Retinal pigment epithelial cell (primary cell): ENCODE measurements at regions not wholly inside any gene's neighbourhood (a gene's known extent, or its start where the extent isn't known, plus 50 kb on each side); places are given as distances from the start of the nearest gene placed in this dataset.

ENCODE experiments used
- DNase-seq: peaks from one replicate; pipeline ENCODE4 v3.0.0-alpha.2; 2010; ENCODE audit warnings: low read depth
- H3K4me3 ChIP-seq: 2 replicates; pipeline ENCODE4 v1.5.1; 2011; ENCODE audit warnings: mild to moderate bottlenecking, low read length, control low read depth, moderate library complexity
- CTCF ChIP-seq: conservative IDR thresholded peaks from 2 replicates; pipeline ENCODE4 v1.5.1; 2011; ENCODE audit warnings: low read depth, low read length, control low read depth, inconsistent platforms

DNA sequence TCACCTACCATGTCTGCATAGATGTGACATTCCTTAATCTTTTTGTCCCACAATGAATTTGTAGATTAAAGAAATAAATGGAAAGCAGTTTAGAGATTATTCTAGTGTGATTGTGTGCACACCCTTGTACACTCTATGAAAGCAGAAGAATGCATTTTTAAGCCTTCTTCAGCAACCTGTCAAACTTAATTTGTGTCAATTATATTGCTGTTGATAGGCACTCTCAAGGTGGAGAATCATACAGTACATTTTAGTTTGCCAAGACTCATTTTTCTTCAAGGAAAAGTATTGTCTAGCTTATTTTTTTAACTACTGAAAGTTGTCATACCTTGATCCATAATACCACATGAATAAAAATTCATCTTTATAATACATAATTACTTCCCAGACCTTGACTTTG lies 1898.9 kb downstream of the OLFM4 start:
- no peak for DNase-seq
- TF ChIP-seq CTCF, result no peak
- no peak overlapping the region for H3K4me3 ChIP-seq

- no peak for DNase-seq
- H3K4me3 ChIP-seq, result no peak overlapping the region
- TF ChIP-seq CTCF, result no peak
Measured at GRCh38 chr13:54928071-54928470, 1899.5 kb downstream of the OLFM4 start.

GRCh38 chr13:54934121-54934520 lies 1905.5 kb downstream of the OLFM4 start:
- no peak overlapping the region for H3K4me3 ChIP-seq
- TF ChIP-seq CTCF, result no peak
- no peak for DNase-seq

GRCh38 chr13:54945973-54946372 lies 1917.4 kb downstream of the OLFM4 start:
- DNase-seq, result no peak
- no peak for TF ChIP-seq CTCF
- H3K4me3 ChIP-seq, result no peak overlapping the region

DNA sequence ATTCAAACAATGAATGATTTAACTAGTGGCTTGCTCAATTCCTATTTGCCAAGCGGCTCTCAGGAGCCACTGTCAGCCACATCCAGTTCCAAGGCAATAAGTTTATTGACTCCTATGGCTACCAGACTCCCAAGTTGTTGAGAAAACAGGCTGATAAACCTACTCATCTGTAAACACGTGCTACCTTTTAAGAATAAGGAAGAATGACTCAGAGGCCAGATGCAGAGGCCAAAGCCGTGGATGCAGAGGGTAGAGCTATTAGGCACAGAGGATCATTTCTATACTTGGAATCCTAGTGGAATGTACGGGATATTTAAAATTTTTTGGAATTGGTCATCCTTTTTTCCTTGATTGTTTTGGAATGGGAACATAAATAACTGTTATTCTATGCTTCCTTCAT lies 1921.1 kb downstream of the OLFM4 start:
- DNase-seq, result no peak
- no peak overlapping the region for H3K4me3 ChIP-seq
- TF ChIP-seq CTCF, result no peak

DNA sequence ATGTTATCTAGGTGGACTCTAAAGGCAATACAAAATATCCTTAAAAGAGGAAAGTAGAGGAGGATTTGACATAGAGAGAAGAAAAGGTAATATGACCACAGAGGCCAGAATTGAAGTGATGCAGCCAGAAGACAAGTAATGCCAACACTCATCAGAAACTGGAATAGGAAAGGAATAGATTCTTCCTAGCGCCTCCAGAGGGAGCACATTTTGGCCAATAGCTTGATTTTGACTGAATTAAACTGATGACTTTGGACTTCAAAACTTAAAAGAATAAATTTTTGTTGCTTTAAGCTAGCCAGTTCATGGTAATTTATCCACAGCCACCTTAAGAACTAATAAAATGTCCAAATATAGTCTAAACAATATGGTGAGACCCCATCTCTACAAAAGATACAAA lies 1921.9 kb downstream of the OLFM4 start:
- DNase-seq, result no peak
- no peak overlapping the region for H3K4me3 ChIP-seq
- TF ChIP-seq CTCF, result peak; percentile 24

DNA sequence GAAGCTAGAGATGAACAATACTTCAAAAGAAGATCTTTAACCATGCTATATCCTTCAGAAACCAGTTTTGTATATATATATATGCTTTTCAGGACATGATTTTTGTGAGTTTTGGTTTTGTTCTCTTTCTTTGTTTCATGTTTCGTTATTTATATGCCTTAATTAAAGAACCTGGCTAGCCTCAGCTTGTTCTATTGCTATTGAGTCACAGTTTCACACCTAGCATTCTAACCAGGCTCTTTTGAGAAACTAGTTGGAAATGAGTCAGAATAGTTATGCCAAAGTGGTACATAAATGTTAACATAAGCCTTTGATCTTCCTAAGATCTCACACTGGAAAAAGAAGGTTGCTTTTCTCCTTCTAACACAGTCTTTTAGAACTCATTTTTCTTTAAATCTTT lies 1925.2 kb downstream of the OLFM4 start:
- DNase-seq, result no peak
- no peak for TF ChIP-seq CTCF
- H3K4me3 ChIP-seq, result no peak overlapping the region
